Aorta (tissue), 5 donors: ENCODE measurements at regions not wholly inside any gene's neighbourhood (a gene's known extent, or its start where the extent isn't known, plus 50 kb on each side); places are given as distances from the start of the nearest gene placed in this dataset.

ENCODE experiments used
- ATAC-seq: fragments of 200-7000 bp; cut with Tn5 transposase; one replicate; pipeline ENCODE4 v1.9.1; 2022; ENCODE audit warnings: moderate library complexity; ENCODE audit not compliant: low FRiP score
- DNase-seq, 2 donors: peaks; one replicate each; pipeline ENCODE4 v3.0.0-alpha.2; 2020
- H3K27ac ChIP-seq, 2 donors: one replicate each; pipeline ENCODE4 v1.5.1; 2013; ENCODE audit warnings: low read length in 2 of 2, mild to moderate bottlenecking in 2 of 2, moderate library complexity in 2 of 2, control low read depth in 1 of 2, inconsistent platforms in 1 of 2, low read depth in 1 of 2
- H3K27me3 ChIP-seq, 2 donors: one replicate each; pipeline ENCODE4 v1.6.1; 2013; ENCODE audit warnings: control low read depth in 1 of 2, low read length in 1 of 2, mild to moderate bottlenecking in 1 of 2, moderate library complexity in 1 of 2; ENCODE audit not compliant: insufficient read depth in 2 of 2, control insufficient read depth in 1 of 2
- H3K36me3 ChIP-seq, 2 donors: one replicate each; pipeline ENCODE4 v1.6.1; 2013; ENCODE audit warnings: control low read depth in 1 of 2, low read length in 1 of 2, mild to moderate bottlenecking in 1 of 2; ENCODE audit not compliant: insufficient read depth in 2 of 2, control insufficient read depth in 1 of 2
- H3K4me1 ChIP-seq, 2 donors: one replicate each; pipeline ENCODE4 v1.6.1; 2013; ENCODE audit warnings: low read length in 2 of 2, control low read depth in 1 of 2, mild to moderate bottlenecking in 1 of 2, moderate library complexity in 1 of 2; ENCODE audit not compliant: insufficient read depth in 2 of 2, control insufficient read depth in 1 of 2
- H3K4me3 ChIP-seq, 2 donors: one replicate each; pipeline ENCODE4 v1.5.1; 2013; ENCODE audit warnings: low read length in 2 of 2, control low read depth in 1 of 2, mild to moderate bottlenecking in 1 of 2
- H3K9me3 ChIP-seq: one replicate; pipeline ENCODE4 v1.6.1; 2013; ENCODE audit warnings: mild to moderate bottlenecking, low read length; ENCODE audit not compliant: control insufficient read depth
- WGBS, 2 donors: extraction: QIAGEN DNeasy Blood & Tissue Kit; methylation state at CpG; one replicate each; pipeline ENCODE4 v1.1.7; 2013; 5-methylcytosine and 5-hydroxymethylcytosine counted together
- intact Hi-C, 2 donors: fragments of 100-400 bp; cut with DNase I; formaldehyde crosslinking; loops; one replicate each; pipeline versions ENCODE4 v1.14.2 to v1.15.0; 2022
- donor health status: healthy with polysubstance abuse.
- donor health status: Bipolar disorder and iron deficiency.
- donor health status: DM: no; HTN: no; CAD: no.
- donor health status: DM: no; HTN: no; CAD: no.
- donor health status: DM: yes; HTN: yes; CAD: no.

DNA sequence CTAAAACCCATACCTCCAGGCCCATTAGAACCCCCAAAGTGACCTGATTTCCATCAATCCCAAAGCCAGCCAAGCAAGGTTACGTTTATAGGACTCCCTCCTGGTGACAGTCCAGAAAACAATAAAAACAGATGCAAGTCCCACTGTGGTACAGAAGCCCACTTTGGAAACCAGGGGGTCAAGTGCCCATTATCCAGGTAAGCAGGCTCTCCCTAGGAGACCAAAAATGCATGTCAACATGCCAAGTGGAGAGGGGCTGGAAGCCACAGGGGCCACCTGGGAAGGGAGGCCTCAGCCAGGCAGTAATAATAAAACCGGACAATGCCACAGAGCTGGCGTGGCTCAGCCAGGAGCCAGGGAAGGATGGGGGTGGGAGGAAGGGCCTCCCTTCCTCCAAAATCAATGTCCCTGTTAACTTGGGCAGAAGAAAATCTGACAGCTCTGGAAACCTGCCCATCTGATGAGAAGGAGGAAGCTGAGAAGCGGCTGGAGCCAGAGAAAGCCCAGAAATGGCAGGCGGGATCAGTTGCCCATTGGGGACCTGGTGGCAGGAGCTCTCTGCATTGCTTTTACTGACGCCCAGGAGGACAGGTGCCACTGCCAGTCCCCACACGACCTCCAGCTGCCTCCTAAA is 160.4 kb downstream of the ZIC5 start:
- Histone ChIP-seq H3K27me3 (no peaks in the 10 kb centered on the region), H3K9me3 (peaks cover 1% of the 10 kb centered on the region), H3K27ac (no peak overlapping the region), H3K4me3 (no peak overlapping the region), H3K36me3 (no peaks in the 10 kb centered on the region), H3K4me1 (no peaks in the 10 kb centered on the region)
- intact Hi-C loops = no loop called here
- ATAC-seq (no peak), DNase-seq (no peak)
- WGBS, 2 donors = 71 to 72% methylated on average over 7 of the region's 7 CpGs

- intact Hi-C loops = no loop called here
- no peak overlapping the region for H3K27ac ChIP-seq
- no peak overlapping the region for H3K4me3 ChIP-seq
- H3K4me1 ChIP-seq = no peaks in the 10 kb centered on the region
- ATAC-seq (no peak), DNase-seq (no peak)
- H3K36me3 ChIP-seq = no peaks in the 10 kb centered on the region
- H3K9me3 ChIP-seq = peaks cover 1% of the 10 kb centered on the region
- H3K27me3 ChIP-seq = no peaks in the 10 kb centered on the region
- WGBS, 2 donors = 80% methylated on average over 4 of the region's 4 CpGs
Observed at GRCh38 chr13:99809926-99810325, 161.6 kb downstream of the ZIC5 start.

DNA sequence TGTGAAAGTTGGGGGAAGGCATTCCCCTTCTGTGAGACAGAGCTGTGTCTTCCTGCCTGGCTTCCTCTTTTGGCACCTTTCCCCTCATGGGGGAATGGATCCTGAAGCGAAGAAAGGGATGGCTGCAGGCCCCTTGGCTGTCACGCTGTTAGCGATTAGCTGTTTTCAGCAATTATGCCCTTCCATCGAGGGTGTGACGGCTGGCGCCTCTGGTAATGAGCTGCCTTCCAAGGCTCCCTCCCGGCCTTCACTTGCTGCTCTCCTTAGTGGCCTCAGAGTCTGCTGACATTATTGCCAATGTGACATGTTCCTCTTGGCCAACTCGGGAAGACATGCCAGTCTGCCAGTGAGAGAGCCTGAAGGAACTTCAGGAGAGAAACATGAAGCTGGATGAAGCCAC is 162.1 kb downstream of the ZIC5 start:
- Histone ChIP-seq H3K27ac (no peak overlapping the region), H3K4me3 (no peak overlapping the region), H3K4me1 (no peaks in the 10 kb centered on the region), H3K36me3 (no peaks in the 10 kb centered on the region), H3K27me3 (no peaks in the 10 kb centered on the region), H3K9me3 (no peaks in the 10 kb centered on the region)
- ATAC-seq = no peak
- intact Hi-C loops = no loop called here
- DNase-seq = no peak
- 49 to 51% methylated on average over 8 of the region's 8 CpGs for WGBS, 2 donors

GRCh38 chr13:99808786-99809185 is 162.8 kb downstream of the ZIC5 start:
- Histone ChIP-seq H3K4me3 (no peak overlapping the region), H3K27ac (no peak overlapping the region), H3K9me3 (no peaks in the 10 kb centered on the region), H3K4me1 (no peaks in the 10 kb centered on the region), H3K36me3 (no peaks in the 10 kb centered on the region), H3K27me3 (no peaks in the 10 kb centered on the region)
- ATAC-seq = no peak
- intact Hi-C loops = no loop called here
- WGBS, 2 donors = 32 to 41% methylated on average over 1 of the region's 1 CpG
- DNase-seq = no peak

DNA sequence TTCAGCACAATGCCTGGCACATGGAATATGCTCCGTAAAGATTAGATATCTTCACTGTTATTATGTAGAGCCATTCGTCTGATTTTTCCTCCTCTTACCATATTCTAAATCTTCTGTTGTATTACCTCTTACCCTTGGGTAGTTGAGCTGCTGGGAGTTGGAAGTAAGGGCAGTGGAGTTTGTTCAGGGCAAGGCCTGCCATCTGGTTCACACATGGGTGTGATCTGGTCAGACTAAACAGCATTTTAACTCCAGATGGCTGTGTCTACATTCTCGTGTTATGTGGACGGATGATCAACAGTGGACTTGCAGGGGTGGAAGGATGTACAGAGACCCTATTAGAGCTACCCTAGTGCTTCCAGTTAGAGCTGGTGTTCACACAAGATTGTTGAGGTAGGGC is 164.9 kb downstream of the ZIC5 start:
- H3K27me3 ChIP-seq = no peaks in the 10 kb centered on the region
- H3K36me3 ChIP-seq = no peaks in the 10 kb centered on the region
- 54 to 66% methylated on average over 4 of the region's 4 CpGs for WGBS, 2 donors
- no peak overlapping the region for H3K4me3 ChIP-seq
- H3K9me3 ChIP-seq = no peaks in the 10 kb centered on the region
- intact Hi-C loops = no loop called here
- ATAC-seq = no peak
- H3K4me1 ChIP-seq = no peaks in the 10 kb centered on the region
- H3K27ac ChIP-seq = no peak overlapping the region
- no peak for DNase-seq

DNA sequence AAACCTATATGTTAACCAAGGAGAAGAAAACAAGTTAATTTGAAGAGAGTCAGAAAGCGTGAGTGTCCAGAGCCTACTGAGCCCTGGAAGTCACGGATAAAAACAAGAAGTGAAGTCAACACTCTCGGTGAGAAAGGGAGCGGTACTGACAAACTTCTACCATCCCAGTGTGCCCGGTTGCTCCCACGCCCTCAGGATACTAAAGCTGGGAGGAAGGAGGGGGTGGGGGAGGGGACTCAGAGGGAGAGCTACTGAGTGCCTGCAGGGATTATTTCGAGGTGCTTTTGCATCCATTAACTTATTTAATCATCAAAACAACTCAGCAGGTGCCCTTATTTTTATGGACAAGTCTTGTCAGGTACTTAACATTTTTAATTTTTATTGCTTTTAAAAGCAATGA is 166.2 kb downstream of the ZIC5 start:
- Histone ChIP-seq H3K36me3 (no peaks in the 10 kb centered on the region), H3K4me1 (no peaks in the 10 kb centered on the region), H3K9me3 (no peaks in the 10 kb centered on the region), H3K4me3 (no peak overlapping the region), H3K27me3 (no peaks in the 10 kb centered on the region), H3K27ac (no peak overlapping the region)
- WGBS, 2 donors = 20 to 23% methylated on average over 7 of the region's 7 CpGs
- intact Hi-C loops = no loop called here
- ATAC-seq (no peak), DNase-seq (no peak)

DNA sequence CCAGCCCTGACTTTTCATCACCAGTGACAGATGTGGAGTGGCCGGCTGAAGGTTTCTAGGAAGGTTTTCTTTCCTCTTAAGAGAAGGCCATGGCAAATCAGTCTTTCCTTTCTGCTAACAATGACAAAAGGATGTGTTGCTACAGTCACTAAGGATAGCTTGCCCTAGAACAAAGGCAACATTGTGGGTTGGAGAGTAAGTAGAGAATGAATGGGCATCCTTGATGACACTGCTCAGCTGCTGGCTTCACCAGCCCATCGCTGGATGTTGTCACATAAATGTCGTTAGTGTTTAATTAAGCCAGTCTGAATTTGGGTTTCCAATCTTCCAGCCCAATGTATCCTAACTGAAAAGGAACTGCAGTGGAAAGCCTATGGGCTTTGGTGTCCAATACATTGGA is 168.4 kb downstream of the ZIC5 start:
- intact Hi-C loops = no loop called here
- WGBS, 2 donors = 55 to 63% methylated on average over 3 of the region's 3 CpGs

GRCh38 chr13:99802416-99802815 is 169.2 kb downstream of the ZIC5 start:
- intact Hi-C loops = no loop called here
- DNase-seq = no peak
- ATAC-seq = no peak
- Histone ChIP-seq H3K27ac (no peak overlapping the region), H3K27me3 (no peaks in the 10 kb centered on the region), H3K36me3 (no peaks in the 10 kb centered on the region), H3K4me1 (no peaks in the 10 kb centered on the region), H3K9me3 (no peaks in the 10 kb centered on the region), H3K4me3 (no peak overlapping the region)

More for the DNA sequence above, 168.4 kb downstream of the ZIC5 start:
- no peaks in the 10 kb centered on the region for H3K4me1 ChIP-seq
- no peaks in the 10 kb centered on the region for H3K36me3 ChIP-seq
- ATAC-seq (no peak), DNase-seq (no peak)
- H3K9me3 ChIP-seq = no peaks in the 10 kb centered on the region
- H3K4me3 ChIP-seq = no peak overlapping the region
- no peaks in the 10 kb centered on the region for H3K27me3 ChIP-seq
- H3K27ac ChIP-seq = no peak overlapping the region

DNA sequence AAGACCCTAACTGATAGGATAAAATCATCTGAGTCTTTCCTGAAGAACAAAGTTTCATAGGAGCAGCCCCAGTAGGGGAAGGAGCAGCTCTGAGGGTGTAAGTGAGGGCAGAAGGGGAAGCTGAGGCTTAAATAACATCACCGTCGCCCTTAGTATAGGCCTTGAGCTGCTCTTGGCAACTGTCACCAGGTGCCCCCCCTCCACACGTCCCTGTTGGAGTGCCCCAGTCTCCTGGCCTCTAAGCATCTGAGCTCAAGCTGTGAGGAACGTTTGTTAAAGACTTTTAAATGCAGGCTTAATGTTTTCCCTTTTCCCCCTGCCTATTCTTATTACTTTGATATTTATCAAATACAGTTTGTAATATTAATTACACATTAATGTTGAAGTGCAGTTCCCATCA is 170.6 kb downstream of the ZIC5 start:
- Histone ChIP-seq H3K9me3 (no peaks in the 10 kb centered on the region), H3K4me1 (no peaks in the 10 kb centered on the region), H3K36me3 (no peaks in the 10 kb centered on the region), H3K27me3 (no peaks in the 10 kb centered on the region), H3K27ac (no peak overlapping the region), H3K4me3 (no peak overlapping the region)
- ATAC-seq (no peak), DNase-seq (no peak)
- intact Hi-C loops = no loop called here
- 11 to 24% methylated on average over 4 of the region's 4 CpGs for WGBS, 2 donors
